OCI-LY3 (cell line): ENCODE measurements at regions not wholly inside any gene's neighbourhood (a gene's known extent, or its start where the extent isn't known, plus 50 kb on each side); places are given as distances from the start of the nearest gene placed in this dataset.

ENCODE experiments used
- EZH2phosphoT487 ChIP-seq: fragments of 200-600 bp; shearing (Covaris generic); IDR thresholded peaks from 2 replicates; pipeline ENCODE4 v1.6.1; 2018; ENCODE audit warnings: antibody characterized with exemption, mixed run types, low read depth
- TF ChIP-seq, protein P1 (sequence below): fragments of 200-600, 300-600 bp; sonication (generic); IDR thresholded peaks from 2 replicates; pipeline ENCODE4 v1.5.1; 2014; ENCODE audit warnings: antibody characterized with exemption, low read length, low read depth

GRCh38 chr6:63442870-63443269 is 123.1 kb upstream of the LGSN start:
- TF ChIP-seq, protein P1, sequence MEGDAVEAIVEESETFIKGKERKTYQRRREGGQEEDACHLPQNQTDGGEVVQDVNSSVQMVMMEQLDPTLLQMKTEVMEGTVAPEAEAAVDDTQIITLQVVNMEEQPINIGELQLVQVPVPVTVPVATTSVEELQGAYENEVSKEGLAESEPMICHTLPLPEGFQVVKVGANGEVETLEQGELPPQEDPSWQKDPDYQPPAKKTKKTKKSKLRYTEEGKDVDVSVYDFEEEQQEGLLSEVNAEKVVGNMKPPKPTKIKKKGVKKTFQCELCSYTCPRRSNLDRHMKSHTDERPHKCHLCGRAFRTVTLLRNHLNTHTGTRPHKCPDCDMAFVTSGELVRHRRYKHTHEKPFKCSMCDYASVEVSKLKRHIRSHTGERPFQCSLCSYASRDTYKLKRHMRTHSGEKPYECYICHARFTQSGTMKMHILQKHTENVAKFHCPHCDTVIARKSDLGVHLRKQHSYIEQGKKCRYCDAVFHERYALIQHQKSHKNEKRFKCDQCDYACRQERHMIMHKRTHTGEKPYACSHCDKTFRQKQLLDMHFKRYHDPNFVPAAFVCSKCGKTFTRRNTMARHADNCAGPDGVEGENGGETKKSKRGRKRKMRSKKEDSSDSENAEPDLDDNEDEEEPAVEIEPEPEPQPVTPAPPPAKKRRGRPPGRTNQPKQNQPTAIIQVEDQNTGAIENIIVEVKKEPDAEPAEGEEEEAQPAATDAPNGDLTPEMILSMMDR: no peak
- TF ChIP-seq EZH2phosphoT487: no peak
